Left ventricle myocardium superior (tissue), 1 donor: ENCODE measurements at regions not wholly inside any gene's neighbourhood (a gene's known extent, or its start where the extent isn't known, plus 50 kb on each side); places are given as distances from the start of the nearest gene placed in this dataset.

Experiments used
- ATAC-seq: fragments of 200-7000 bp; cut with Tn5 transposase; one replicate; pipeline ENCODE4 v1.9.1; 2020; ENCODE audit warnings: mild to moderate bottlenecking, moderate library complexity
- DNase-seq: peaks from one replicate; pipeline ENCODE4 v3.0.0-alpha.2; 2020
- intact Hi-C: fragments of 100-400 bp; cut with micrococcal nuclease; formaldehyde crosslinking; loops from one replicate; pipeline ENCODE4 v1.11.0; 2022
- donor health status: DM: no; HTN: yes; CAD: no; lungs with severe emphysema.

- intact Hi-C loops: no loop called here
- ATAC-seq: no peak
- DNase-seq: no peak
Measured at GRCh38 chrX:39855748-39856129, 242.0 kb downstream of the BCOR start.

- ATAC-seq (peak; percentile 41), DNase-seq (no peak)
- intact Hi-C loops: no loop called here
Measured at GRCh38 chrX:39856472-39857121, 241.2 kb downstream of the BCOR start.

- ATAC-seq (no peak), DNase-seq (no peak)
- intact Hi-C loops: no loop called here
Measured at GRCh38 chrX:39857780-39858179, 240.0 kb downstream of the BCOR start.

GRCh38 chrX:39859991-39860861 lies 237.5 kb downstream of the BCOR start:
- ATAC-seq: peak; percentile 61
- intact Hi-C loops: no loop called here

GRCh38 chrX:39862963-39863362 lies 234.8 kb downstream of the BCOR start:
- no peak for ATAC-seq
- DNase-seq: no peak
- intact Hi-C loops: no loop called here

More at GRCh38 chrX:39859991-39860861, 237.5 kb downstream of the BCOR start:
- DNase-seq: peak; percentile 34

GRCh38 chrX:39866229-39866628 lies 231.5 kb downstream of the BCOR start:
- DNase-seq (no peak), ATAC-seq (no peak)
- intact Hi-C loops: no loop called here

GRCh38 chrX:39869846-39870601 lies 227.7 kb downstream of the BCOR start:
- DNase-seq (no peak), ATAC-seq (no peak)
- intact Hi-C loops: no loop called here

GRCh38 chrX:39871648-39872047 lies 226.1 kb downstream of the BCOR start:
- ATAC-seq (peak; percentile 78), DNase-seq (no peak)
- intact Hi-C loops: no loop called here

- ATAC-seq (no peak), DNase-seq (no peak)
- intact Hi-C loops: no loop called here
Measured at GRCh38 chrX:39873117-39873516, 224.6 kb downstream of the BCOR start.

GRCh38 chrX:39874202-39874816 lies 223.4 kb downstream of the BCOR start:
- intact Hi-C loops: no loop called here
- DNase-seq: no peak
- ATAC-seq: no peak

GRCh38 chrX:39875834-39876628 lies 221.7 kb downstream of the BCOR start:
- DNase-seq: no peak
- ATAC-seq: no peak
- intact Hi-C loops: no loop called here

GRCh38 chrX:39877905-39878304 lies 219.9 kb downstream of the BCOR start:
- intact Hi-C loops: no loop called here
- DNase-seq: no peak
- ATAC-seq: no peak

GRCh38 chrX:39883666-39884065 lies 214.1 kb downstream of the BCOR start:
- no peak for DNase-seq
- intact Hi-C loops: no loop called here
- no peak for ATAC-seq

GRCh38 chrX:39886282-39886681 lies 211.5 kb downstream of the BCOR start:
- intact Hi-C loops: no loop called here
- peak; percentile 64 for DNase-seq
- ATAC-seq: peak; percentile 74

- intact Hi-C loops: no loop called here
- DNase-seq (no peak), ATAC-seq (no peak)
Measured at GRCh38 chrX:39888730-39889129, 209.0 kb downstream of the BCOR start.

- ATAC-seq (no peak), DNase-seq (no peak)
- intact Hi-C loops: no loop called here
Measured at GRCh38 chrX:39889704-39890103, 208.1 kb downstream of the BCOR start.

- intact Hi-C loops: no loop called here
- peak; percentile 91 for ATAC-seq
- peak; percentile 45 for DNase-seq
Measured at GRCh38 chrX:39890807-39891206, 207.0 kb downstream of the BCOR start.

- ATAC-seq (no peak), DNase-seq (no peak)
- intact Hi-C loops: no loop called here
Measured at GRCh38 chrX:39891781-39892180, 206.0 kb downstream of the BCOR start.
